CD4-positive, CD25-positive, alpha-beta regulatory T cell (primary cell): ENCODE measurements at regions not wholly inside any gene's neighbourhood (a gene's known extent, or its start where the extent isn't known, plus 50 kb on each side); places are given as distances from the start of the nearest gene placed in this dataset.
A peak's percentile ranks its signal among the peaks of the same experiment; 100 is the strongest.

Source experiments
- ATAC-seq, 2 donors: fragments of 150-1000 bp; cut with Tn5 transposase; one replicate each; pipeline ENCODE4 v1.10.0; 2021; ENCODE audit warnings: low read depth in 2 of 2, moderate number of reproducible peaks in 2 of 2, moderate library complexity in 1 of 2
- DNase-seq, 3 donors: peaks; one replicate each; pipeline versions ENCODE4 v3.0.0 to v3.0.0-alpha.2; 2012 to 2022; ENCODE audit warnings: mixed read lengths in 1 of 3
- H3K27ac ChIP-seq: one replicate; pipeline ENCODE4 v1.7.0; 2013; ENCODE audit warnings: mild to moderate bottlenecking, low read length; ENCODE audit not compliant: insufficient read depth, poor library complexity, severe bottlenecking
- H3K27me3 ChIP-seq: one replicate; pipeline ENCODE4 v1.7.0; 2013; ENCODE audit warnings: low read length; ENCODE audit not compliant: control insufficient read depth, insufficient read depth
- H3K36me3 ChIP-seq: one replicate; pipeline ENCODE4 v1.7.0; 2013; ENCODE audit warnings: mild to moderate bottlenecking, low read length, moderate library complexity; ENCODE audit not compliant: control insufficient read depth, insufficient read depth
- H3K4me1 ChIP-seq: 2 replicates; pipeline ENCODE4 v1.7.0; 2013; ENCODE audit warnings: mild to moderate bottlenecking, low read length; ENCODE audit not compliant: insufficient read depth, control insufficient read depth, poor library complexity, severe bottlenecking
- H3K4me3 ChIP-seq: one replicate; pipeline ENCODE4 v1.7.0; 2013; ENCODE audit warnings: low read depth, mild to moderate bottlenecking, low read length, moderate library complexity
- H3K9me3 ChIP-seq, 2 experiments: 1 replicate in 1 of 2; 2 replicates in 1 of 2; pipeline ENCODE4 v1.7.0; 2013; ENCODE audit warnings: low read length in 2 of 2, mild to moderate bottlenecking in 1 of 2, moderate library complexity in 1 of 2; ENCODE audit not compliant: control insufficient read depth in 2 of 2
- H3K27ac Mint-ChIP-seq, 3 donors: one replicate each; pipeline ENCODE4 v1.8.0; 2020 to 2022; ENCODE audit warnings: mild to moderate bottlenecking in 3 of 3, mixed read lengths in 3 of 3, moderate library complexity in 2 of 3
- H3K27me3 Mint-ChIP-seq: one replicate; pipeline ENCODE4 v1.8.0; 2022; ENCODE audit warnings: mild to moderate bottlenecking, mixed read lengths
- H3K36me3 Mint-ChIP-seq: one replicate; pipeline ENCODE4 v1.8.0; 2020; ENCODE audit warnings: mixed read lengths
- H3K4me1 Mint-ChIP-seq, 4 donors: one replicate each; pipeline ENCODE4 v1.8.0; 2020 to 2022; ENCODE audit warnings: mixed read lengths in 4 of 4, mild to moderate bottlenecking in 1 of 4
- H3K4me3 Mint-ChIP-seq, 4 donors: one replicate each; pipeline ENCODE4 v1.8.0; 2020 to 2022; ENCODE audit warnings: mild to moderate bottlenecking in 4 of 4, mixed read lengths in 4 of 4, moderate library complexity in 3 of 4
- H3K9me3 Mint-ChIP-seq, 7 donors: one replicate each; pipeline ENCODE4 v1.8.0; 2020 to 2022; ENCODE audit warnings: mixed read lengths in 7 of 7, mild to moderate bottlenecking in 3 of 7, moderate library complexity in 2 of 7

DNA sequence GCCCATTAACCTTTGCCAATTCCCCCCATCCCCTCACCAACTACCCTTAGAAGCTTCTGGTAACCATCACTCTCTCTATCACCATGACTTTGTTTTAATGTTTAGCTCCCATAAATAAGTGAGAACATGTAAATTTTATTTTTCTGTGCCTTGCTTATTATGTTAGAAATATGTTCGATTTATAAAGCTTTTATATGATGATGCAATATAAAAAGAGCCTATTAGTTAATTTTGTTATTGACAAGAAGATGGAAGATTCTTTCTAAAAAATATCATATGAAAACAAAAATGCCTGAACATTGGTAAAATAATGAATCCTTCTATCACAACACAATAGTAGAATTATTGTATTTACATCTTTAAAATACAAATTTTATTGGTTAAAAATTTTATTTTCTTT lies 836.1 kb upstream of the TMPRSS15 start:
- no peaks in the 10 kb centered on the region for H3K4me1 Mint-ChIP-seq
- H3K4me1 ChIP-seq: no peaks in the 10 kb centered on the region

DNA sequence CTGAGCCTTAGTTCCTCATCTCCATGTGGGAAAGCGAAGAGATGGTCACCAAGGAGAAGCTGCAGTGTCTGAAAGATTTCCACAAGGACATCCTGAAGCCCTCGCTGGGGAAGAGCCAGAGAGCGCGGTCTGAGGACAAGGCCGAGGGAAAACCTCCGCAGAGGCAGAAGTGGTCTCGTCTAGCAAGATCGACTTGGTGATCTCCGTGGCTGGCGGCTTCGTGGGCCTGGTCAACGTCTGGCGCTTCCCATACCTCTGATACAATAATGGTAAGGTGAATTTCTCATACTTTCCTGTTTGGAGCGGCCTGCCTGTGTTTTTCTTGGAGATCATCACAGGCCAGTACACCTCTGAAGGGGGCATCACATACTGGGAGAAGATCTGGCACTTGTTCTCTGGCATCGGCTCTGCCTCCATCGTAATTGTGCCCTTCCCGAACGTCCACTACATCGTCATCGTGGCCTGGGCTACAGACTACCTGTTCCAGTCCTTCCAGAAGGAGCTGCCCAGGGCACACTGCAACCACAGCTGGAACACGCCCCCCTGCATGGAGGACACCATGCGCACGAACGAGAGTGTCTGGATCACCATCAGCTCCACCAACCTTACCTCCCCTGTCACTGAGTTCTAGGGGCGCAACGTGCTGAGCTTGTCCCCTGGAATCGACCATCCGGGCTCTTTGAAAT lies 841.1 kb upstream of the TMPRSS15 start:
- H3K27me3 ChIP-seq: no peaks in the 10 kb centered on the region
- peaks cover 0 to 20% of the 10 kb centered on the region in 2 experiments for H3K9me3 ChIP-seq
- H3K36me3 Mint-ChIP-seq: no peaks in the 10 kb centered on the region
- H3K36me3 ChIP-seq: no peaks in the 10 kb centered on the region
- H3K4me3 Mint-ChIP-seq: no peak overlapping the region
- no peaks in the 10 kb centered on the region for H3K4me1 ChIP-seq
- no peak overlapping the region for H3K4me3 ChIP-seq
- no peaks in the 10 kb centered on the region for H3K27me3 Mint-ChIP-seq
- H3K9me3 Mint-ChIP-seq: peaks cover 0 to 27% (median 5%) of the 10 kb centered on the region in 7 donors
- H3K27ac ChIP-seq: no peak overlapping the region
- H3K27ac Mint-ChIP-seq: no peak overlapping the region
- no peaks in the 10 kb centered on the region for H3K4me1 Mint-ChIP-seq
- ATAC-seq: no peak
- no peak for DNase-seq

More for the DNA sequence above, 836.1 kb upstream of the TMPRSS15 start:
- H3K27ac Mint-ChIP-seq: no peak overlapping the region
- ATAC-seq (no peak), DNase-seq (no peak)
- Histone ChIP-seq H3K27me3 (no peaks in the 10 kb centered on the region), H3K27ac (no peak overlapping the region), H3K9me3 (peaks cover 3 to 16% of the 10 kb centered on the region in 2 experiments), H3K4me3 (no peak overlapping the region), H3K36me3 (no peaks in the 10 kb centered on the region)
- peaks cover 0 to 13% (median 6%) of the 10 kb centered on the region in 7 donors for H3K9me3 Mint-ChIP-seq
- H3K4me3 Mint-ChIP-seq: no peak overlapping the region
- no peaks in the 10 kb centered on the region for H3K27me3 Mint-ChIP-seq
- no peaks in the 10 kb centered on the region for H3K36me3 Mint-ChIP-seq

DNA sequence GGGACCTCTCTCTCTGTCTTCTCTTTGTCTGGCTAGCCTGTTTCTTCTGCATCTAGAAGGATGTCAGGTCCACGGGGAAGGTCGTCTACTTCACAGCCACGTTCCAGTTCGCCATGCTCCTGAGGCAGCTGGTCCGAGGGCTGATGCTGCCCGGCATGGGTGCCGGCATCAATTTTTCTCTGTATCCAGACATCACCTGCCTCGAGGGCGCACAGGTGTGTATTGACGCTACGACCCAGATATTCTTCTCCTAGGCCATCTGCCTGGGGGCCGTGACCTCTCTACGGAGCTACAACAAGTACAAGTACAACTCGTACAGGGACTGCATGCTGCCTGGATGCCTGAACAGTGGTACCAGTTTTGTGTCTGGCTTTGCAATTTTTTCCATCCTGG lies 841.6 kb upstream of the TMPRSS15 start:
- Histone ChIP-seq H3K27me3 (no peaks in the 10 kb centered on the region), H3K9me3 (peaks cover 0 to 20% of the 10 kb centered on the region in 2 experiments), H3K27ac (no peak overlapping the region), H3K36me3 (no peaks in the 10 kb centered on the region), H3K4me3 (no peak overlapping the region), H3K4me1 (no peaks in the 10 kb centered on the region)
- no peak for ATAC-seq
- H3K36me3 Mint-ChIP-seq: no peaks in the 10 kb centered on the region
- H3K27me3 Mint-ChIP-seq: no peaks in the 10 kb centered on the region
- H3K27ac Mint-ChIP-seq: no peak overlapping the region
- no peak for DNase-seq
- no peak overlapping the region for H3K4me3 Mint-ChIP-seq
- H3K9me3 Mint-ChIP-seq: peaks cover 0 to 31% (median 5%) of the 10 kb centered on the region in 7 donors
- H3K4me1 Mint-ChIP-seq: no peaks in the 10 kb centered on the region

- Mint-ChIP-seq H3K36me3 (no peaks in the 10 kb centered on the region), H3K27me3 (no peaks in the 10 kb centered on the region), H3K4me3 (no peak overlapping the region), H3K9me3 (peaks cover 4 to 38% (median 7%) of the 10 kb centered on the region in 7 donors), H3K27ac (peak overlapping the region in 1 of 3 donors; percentile 91), H3K4me1 (no peaks in the 10 kb centered on the region)
- Histone ChIP-seq H3K27ac (no peak overlapping the region), H3K27me3 (no peaks in the 10 kb centered on the region), H3K9me3 (peaks cover 0 to 20% of the 10 kb centered on the region in 2 experiments), H3K4me1 (no peaks in the 10 kb centered on the region), H3K4me3 (no peak overlapping the region), H3K36me3 (no peaks in the 10 kb centered on the region)
- ATAC-seq (no peak), DNase-seq (no peak)
Observed at GRCh38 chr21:19246018-19246417, 842.4 kb upstream of the TMPRSS15 start.

DNA sequence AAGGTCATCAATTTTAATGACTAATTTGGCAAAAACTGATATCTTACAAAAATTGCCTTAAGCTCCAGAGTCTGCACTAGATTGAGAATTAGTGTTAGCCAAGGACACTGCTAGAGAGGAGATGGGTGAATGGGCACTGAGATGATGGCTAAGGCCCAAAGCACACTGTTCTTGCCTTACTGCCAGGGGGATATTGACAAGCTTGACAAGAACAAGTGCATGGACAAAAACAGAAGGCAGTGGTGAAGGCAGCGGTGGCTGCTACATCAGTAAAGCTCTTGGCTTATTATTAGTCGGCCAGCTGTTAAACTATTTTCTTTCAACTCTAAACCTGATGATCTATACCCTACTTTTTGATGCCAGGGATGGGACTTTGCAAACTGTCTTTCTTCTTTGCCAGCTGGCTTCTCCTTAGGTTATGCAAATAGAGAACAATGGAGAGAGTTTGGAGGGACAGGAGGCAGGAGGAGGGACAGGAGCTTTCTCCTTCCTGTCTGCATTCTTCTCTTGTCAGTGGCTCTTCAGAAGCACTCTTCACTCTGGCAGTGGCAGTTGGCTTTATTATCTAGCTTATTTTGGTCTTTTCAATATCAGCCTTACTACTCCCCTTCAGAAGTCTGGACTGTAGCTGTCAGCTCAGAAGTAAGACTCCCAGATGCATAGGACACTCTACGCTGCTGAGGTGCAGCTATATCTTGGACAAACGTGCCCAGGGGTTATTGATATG lies 853.5 kb upstream of the TMPRSS15 start:
- Histone ChIP-seq H3K9me3 (no peaks in the 10 kb centered on the region), H3K4me1 (no peaks in the 10 kb centered on the region), H3K27ac (no peak overlapping the region), H3K27me3 (no peaks in the 10 kb centered on the region), H3K4me3 (no peak overlapping the region), H3K36me3 (no peaks in the 10 kb centered on the region)
- H3K27me3 Mint-ChIP-seq: no peaks in the 10 kb centered on the region
- no peak for ATAC-seq
- H3K36me3 Mint-ChIP-seq: no peaks in the 10 kb centered on the region
- no peaks in the 10 kb centered on the region for H3K4me1 Mint-ChIP-seq
- no peak overlapping the region for H3K4me3 Mint-ChIP-seq
- no peak for DNase-seq
- no peak overlapping the region for H3K27ac Mint-ChIP-seq
- peaks cover 0 to 13% (median 5%) of the 10 kb centered on the region in 7 donors for H3K9me3 Mint-ChIP-seq

DNA sequence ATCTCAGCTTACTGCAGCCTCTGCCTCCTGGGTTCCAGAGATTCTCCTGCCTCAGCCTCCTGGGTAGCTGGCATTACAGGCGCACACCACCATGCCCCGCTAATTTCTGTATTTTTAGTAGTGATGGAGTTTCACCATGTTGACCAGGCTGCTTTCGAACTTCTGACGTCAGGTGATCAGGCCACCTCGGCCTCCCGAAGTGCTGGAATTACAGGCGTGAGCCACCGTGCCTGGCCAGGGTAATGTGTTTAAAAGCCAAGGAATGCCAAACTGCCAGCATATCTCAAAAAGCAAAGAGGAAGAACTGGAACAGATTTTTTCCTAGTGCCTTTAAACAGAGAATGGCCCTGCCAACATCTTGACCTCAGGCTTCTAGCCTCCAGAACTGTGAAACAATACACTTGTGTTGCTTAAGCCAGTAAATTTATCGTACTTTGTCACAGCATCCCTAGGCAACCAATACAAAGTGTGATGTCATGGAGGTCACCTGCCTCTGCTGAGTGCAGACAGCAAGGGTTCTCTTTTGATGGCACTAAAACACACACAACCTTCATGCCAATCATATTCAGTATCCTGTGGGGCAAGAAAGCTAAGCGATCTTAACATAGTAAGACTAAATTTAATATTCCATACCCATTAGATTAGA lies 858.3 kb upstream of the TMPRSS15 start:
- H3K4me3 Mint-ChIP-seq: no peak overlapping the region
- H3K4me1 Mint-ChIP-seq: no peaks in the 10 kb centered on the region
- no peaks in the 10 kb centered on the region for H3K36me3 ChIP-seq
- ATAC-seq (no peak), DNase-seq (no peak)
- H3K4me3 ChIP-seq: no peak overlapping the region
- no peaks in the 10 kb centered on the region for H3K27me3 ChIP-seq
- no peaks in the 10 kb centered on the region for H3K4me1 ChIP-seq
- H3K9me3 ChIP-seq: no peaks in the 10 kb centered on the region
- no peaks in the 10 kb centered on the region for H3K36me3 Mint-ChIP-seq
- peaks cover 0 to 11% (median 3%) of the 10 kb centered on the region in 7 donors for H3K9me3 Mint-ChIP-seq
- H3K27me3 Mint-ChIP-seq: no peaks in the 10 kb centered on the region
- no peak overlapping the region for H3K27ac ChIP-seq
- no peak overlapping the region for H3K27ac Mint-ChIP-seq

DNA sequence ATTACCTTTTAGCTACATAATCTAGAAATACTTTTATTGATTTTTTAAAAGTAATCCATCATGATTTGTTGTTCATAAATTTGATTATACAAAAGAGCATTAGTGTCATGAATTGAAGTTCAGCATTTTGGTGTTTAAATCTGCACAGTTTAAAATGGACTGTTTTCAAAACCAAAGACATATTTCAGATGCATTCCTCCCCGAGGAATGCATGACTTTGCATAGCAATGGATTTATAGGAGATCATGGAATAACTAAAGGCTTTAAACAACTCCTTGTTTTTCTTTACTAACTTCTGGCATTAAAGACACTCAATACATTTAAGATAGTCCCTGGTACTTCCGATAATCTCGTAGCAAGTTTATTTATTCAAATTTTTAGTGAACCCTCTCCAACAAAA lies 863.1 kb upstream of the TMPRSS15 start:
- Mint-ChIP-seq H3K27me3 (no peaks in the 10 kb centered on the region), H3K27ac (no peak overlapping the region), H3K4me3 (no peak overlapping the region), H3K9me3 (peaks cover 0 to 16% (median 2%) of the 10 kb centered on the region in 7 donors), H3K36me3 (no peaks in the 10 kb centered on the region), H3K4me1 (no peaks in the 10 kb centered on the region)
- no peak for ATAC-seq
- no peaks in the 10 kb centered on the region for H3K36me3 ChIP-seq
- no peak overlapping the region for H3K27ac ChIP-seq
- DNase-seq: no peak
- H3K4me3 ChIP-seq: no peak overlapping the region
- no peaks in the 10 kb centered on the region for H3K27me3 ChIP-seq
- H3K4me1 ChIP-seq: no peaks in the 10 kb centered on the region
- H3K9me3 ChIP-seq: no peaks in the 10 kb centered on the region
